ENCODE measurements at regions not wholly inside any gene's neighbourhood (a gene's known extent, or its start where the extent isn't known, plus 50 kb on each side); places are given as distances from the start of the nearest gene placed in this dataset.

DNA sequence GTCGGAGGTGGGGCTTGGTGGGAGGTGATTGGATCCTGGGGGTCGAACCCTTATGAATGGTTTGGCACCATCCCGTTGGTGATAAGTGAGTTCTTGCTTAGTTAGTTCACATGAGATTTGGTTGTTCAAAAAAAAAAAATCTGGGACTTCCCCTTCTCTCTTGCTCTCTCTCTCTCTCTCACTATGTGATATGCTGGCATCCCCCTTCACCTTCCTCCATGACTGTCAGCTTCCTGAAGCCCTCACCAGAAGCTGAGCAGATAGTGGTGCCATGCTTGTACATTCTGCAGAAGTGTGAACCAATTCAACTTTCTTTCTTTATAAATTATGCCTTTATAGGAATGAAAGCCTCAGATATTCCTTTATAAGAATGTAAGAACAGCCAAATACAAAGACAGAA is 269.7 kb upstream of the APCDD1 start (continued):
- TF ChIP-seq, protein P1, sequence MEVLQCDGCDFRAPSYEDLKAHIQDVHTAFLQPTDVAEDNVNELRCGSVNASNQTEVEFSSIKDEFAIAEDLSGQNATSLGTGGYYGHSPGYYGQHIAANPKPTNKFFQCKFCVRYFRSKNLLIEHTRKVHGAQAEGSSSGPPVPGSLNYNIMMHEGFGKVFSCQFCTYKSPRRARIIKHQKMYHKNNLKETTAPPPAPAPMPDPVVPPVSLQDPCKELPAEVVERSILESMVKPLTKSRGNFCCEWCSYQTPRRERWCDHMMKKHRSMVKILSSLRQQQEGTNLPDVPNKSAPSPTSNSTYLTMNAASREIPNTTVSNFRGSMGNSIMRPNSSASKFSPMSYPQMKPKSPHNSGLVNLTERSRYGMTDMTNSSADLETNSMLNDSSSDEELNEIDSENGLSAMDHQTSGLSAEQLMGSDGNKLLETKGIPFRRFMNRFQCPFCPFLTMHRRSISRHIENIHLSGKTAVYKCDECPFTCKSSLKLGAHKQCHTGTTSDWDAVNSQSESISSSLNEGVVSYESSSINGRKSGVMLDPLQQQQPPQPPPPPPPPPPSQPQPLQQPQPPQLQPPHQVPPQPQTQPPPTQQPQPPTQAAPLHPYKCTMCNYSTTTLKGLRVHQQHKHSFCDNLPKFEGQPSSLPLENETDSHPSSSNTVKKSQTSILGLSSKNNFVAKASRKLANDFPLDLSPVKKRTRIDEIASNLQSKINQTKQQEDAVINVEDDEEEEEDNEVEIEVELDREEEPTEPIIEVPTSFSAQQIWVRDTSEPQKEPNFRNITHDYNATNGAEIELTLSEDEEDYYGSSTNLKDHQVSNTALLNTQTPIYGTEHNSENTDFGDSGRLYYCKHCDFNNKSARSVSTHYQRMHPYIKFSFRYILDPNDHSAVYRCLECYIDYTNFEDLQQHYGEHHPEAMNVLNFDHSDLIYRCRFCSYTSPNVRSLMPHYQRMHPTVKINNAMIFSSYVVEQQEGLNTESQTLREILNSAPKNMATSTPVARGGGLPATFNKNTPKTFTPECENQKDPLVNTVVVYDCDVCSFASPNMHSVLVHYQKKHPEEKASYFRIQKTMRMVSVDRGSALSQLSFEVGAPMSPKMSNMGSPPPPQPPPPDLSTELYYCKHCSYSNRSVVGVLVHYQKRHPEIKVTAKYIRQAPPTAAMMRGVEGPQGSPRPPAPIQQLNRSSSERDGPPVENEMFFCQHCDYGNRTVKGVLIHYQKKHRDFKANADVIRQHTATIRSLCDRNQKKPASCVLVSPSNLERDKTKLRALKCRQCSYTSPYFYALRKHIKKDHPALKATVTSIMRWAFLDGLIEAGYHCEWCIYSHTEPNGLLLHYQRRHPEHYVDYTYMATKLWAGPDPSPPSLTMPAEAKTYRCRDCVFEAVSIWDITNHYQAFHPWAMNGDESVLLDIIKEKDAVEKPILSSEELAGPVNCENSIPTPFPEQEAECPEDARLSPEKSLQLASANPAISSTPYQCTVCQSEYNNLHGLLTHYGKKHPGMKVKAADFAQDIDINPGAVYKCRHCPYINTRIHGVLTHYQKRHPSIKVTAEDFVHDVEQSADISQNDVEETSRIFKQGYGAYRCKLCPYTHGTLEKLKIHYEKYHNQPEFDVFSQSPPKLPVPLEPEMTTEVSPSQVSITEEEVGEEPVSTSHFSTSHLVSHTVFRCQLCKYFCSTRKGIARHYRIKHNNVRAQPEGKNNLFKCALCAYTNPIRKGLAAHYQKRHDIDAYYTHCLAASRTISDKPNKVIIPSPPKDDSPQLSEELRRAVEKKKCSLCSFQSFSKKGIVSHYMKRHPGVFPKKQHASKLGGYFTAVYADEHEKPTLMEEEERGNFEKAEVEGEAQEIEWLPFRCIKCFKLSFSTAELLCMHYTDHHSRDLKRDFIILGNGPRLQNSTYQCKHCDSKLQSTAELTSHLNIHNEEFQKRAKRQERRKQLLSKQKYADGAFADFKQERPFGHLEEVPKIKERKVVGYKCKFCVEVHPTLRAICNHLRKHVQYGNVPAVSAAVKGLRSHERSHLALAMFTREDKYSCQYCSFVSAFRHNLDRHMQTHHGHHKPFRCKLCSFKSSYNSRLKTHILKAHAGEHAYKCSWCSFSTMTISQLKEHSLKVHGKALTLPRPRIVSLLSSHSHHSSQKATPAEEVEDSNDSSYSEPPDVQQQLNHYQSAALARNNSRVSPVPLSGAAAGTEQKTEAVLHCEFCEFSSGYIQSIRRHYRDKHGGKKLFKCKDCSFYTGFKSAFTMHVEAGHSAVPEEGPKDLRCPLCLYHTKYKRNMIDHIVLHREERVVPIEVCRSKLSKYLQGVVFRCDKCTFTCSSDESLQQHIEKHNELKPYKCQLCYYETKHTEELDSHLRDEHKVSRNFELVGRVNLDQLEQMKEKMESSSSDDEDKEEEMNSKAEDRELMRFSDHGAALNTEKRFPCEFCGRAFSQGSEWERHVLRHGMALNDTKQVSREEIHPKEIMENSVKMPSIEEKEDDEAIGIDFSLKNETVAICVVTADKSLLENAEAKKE (CRISPR knock-in tag; IDR thresholded peaks at IDR 0.05): no peak
- TF ChIP-seq EZH2phosphoT487 (IDR thresholded peaks at IDR 0.05; ENCODE audit: unreplicated experiment): no peak
- TF ChIP-seq POLR2AphosphoS5 (IDR thresholded peaks at IDR 0.05; ENCODE audit: low read depth): no peak
- TF ChIP-seq JUNB (IDR thresholded peaks at IDR 0.05; ENCODE audit: unreplicated experiment): no peak
- TF ChIP-seq STAT1 (IDR thresholded peaks at IDR 0.05; ENCODE audit: unreplicated experiment): no peak

DNA sequence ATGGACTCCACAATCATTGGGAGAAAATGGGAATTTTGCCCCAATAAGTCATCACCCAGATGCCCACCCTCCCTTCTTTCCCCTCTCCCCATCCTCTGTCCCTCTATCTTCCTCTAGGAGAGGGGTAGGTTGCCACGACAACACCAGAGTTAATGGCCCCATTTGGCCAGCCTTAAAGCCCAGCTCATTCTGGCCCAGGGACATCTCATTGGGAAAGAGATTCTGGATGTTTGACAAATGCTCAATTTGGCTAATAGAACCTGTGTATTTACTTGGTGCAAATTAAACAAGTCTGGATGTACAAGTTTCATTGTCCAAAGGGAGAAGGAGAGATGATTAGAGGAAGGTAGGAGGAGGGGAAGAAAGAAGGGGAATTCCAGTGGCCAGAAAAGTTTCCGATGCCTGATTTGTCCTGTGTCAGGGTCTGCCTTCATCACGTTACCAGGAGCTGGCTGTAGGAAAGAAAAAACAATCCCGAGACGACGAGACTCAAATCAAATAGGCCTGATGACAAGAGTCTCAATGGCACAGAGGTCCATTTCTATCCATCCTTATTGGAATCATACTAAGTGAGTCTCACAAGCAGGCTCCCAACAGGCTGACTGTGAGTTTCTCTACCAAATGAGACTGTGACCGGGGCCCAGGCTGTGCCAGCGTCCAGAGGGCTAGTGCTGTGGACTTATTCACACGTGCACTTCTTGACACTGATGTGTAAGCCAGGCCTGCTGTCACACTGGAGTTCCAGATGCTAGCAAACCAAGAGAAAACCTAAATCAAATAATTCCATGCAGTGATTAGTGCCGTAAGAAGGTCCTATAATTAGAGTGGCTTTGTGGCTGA is 265.2 kb upstream of the APCDD1 start:
- Mint-ChIP-seq H3K4me1 (no peaks in the 10 kb centered on the region), H3K27ac (no peak overlapping the region), H3K4me3 (no peak overlapping the region), H3K36me3 (ENCODE audit: low read depth) (no peaks in the 10 kb centered on the region), H3K9me3 (no peaks in the 10 kb centered on the region; the same call in 1 of the 3 replicates), H3K27me3 (ENCODE audit: insufficient read depth, low read depth, poor library complexity) (peaks cover 4% of the 10 kb centered on the region)
- H3K4me3 ChIP-seq: no peak overlapping the region
- H3K27me3 ChIP-seq (ENCODE audit: insufficient read depth): no peaks in the 10 kb centered on the region
- no peaks in the 10 kb centered on the region for H4K20me1 ChIP-seq (replicated peaks; ENCODE audit: insufficient read depth)
- ATAC-seq: no peak
- H3K79me2 ChIP-seq (replicated peaks; ENCODE audit: insufficient read depth): no peaks in the 10 kb centered on the region
- no peaks in the 10 kb centered on the region for H3K36me3 ChIP-seq (ENCODE audit: insufficient read depth)
- no peak overlapping the region for H3K27ac ChIP-seq (ENCODE audit: low read depth)
- no peaks in the 10 kb centered on the region for H3K4me1 ChIP-seq (ENCODE audit: insufficient read depth)
- 0 out of 2 replicates have a peak, but pooled peaks cover 4% of the 10 kb centered on the region for H3K9me2 ChIP-seq (ENCODE audit: insufficient read depth)
- no peak overlapping the region for H3K4me2 ChIP-seq
- no peak for DNase-seq (ENCODE audit: low spot score)
- no peak overlapping the region for H2AFZ ChIP-seq
- H3F3A ChIP-seq (replicated peaks; ENCODE audit: low read depth): no peaks in the 10 kb centered on the region
- TF ChIP-seq JUNB (IDR thresholded peaks at IDR 0.05; ENCODE audit: unreplicated experiment) (no peak), ZNF331 (CRISPR knock-in tag; IDR thresholded peaks at IDR 0.05; ENCODE audit: low read depth) (no peak), ZNF114 (CRISPR knock-in tag; IDR thresholded peaks at IDR 0.05) (no peak), EZH2phosphoT487 (IDR thresholded peaks at IDR 0.05; ENCODE audit: unreplicated experiment) (no peak), EZH2 (IDR thresholded peaks at IDR 0.05; ENCODE audit: low read depth, unreplicated experiment) (no peak), CREB1 (CRISPR knock-in tag; IDR thresholded peaks at IDR 0.05; ENCODE audit: low read depth) (no peak), STAT1 (IDR thresholded peaks at IDR 0.05; ENCODE audit: unreplicated experiment) (no peak)
- TF ChIP-seq, protein P1 (CRISPR knock-in tag; IDR thresholded peaks at IDR 0.05): no peak
